Sigmoid colon (tissue), 4 donors: ENCODE measurements at regions not wholly inside any gene's neighbourhood (a gene's known extent, or its start where the extent isn't known, plus 50 kb on each side); places are given as distances from the start of the nearest gene placed in this dataset.

Experiments
- EP300 ChIP-seq, 4 donors: sonication (generic); formaldehyde crosslinking; IDR thresholded peaks; one replicate each; pipeline ENCODE4 v1.6.1; 2017; ENCODE audit warnings: antibody characterized with exemption in 4 of 4
- POLR2A ChIP-seq, 2 donors: fragments of 450-650 bp; IDR thresholded peaks; one replicate each; pipeline ENCODE4 v1.6.1; 2016; ENCODE audit warnings: antibody characterized with exemption in 2 of 2, mild to moderate bottlenecking in 2 of 2, moderate library complexity in 2 of 2
- TF ChIP-seq, protein P1 (sequence below), 4 experiments: fragments of 450-650 bp in 3 of 4; fragments of 200-600 bp in 1 of 4; IDR thresholded peaks; one replicate each; pipeline ENCODE4 v1.5.1; 2016 to 2019; ENCODE audit warnings: antibody characterized with exemption in 4 of 4, mild to moderate bottlenecking in 3 of 4, moderate library complexity in 2 of 4

DNA sequence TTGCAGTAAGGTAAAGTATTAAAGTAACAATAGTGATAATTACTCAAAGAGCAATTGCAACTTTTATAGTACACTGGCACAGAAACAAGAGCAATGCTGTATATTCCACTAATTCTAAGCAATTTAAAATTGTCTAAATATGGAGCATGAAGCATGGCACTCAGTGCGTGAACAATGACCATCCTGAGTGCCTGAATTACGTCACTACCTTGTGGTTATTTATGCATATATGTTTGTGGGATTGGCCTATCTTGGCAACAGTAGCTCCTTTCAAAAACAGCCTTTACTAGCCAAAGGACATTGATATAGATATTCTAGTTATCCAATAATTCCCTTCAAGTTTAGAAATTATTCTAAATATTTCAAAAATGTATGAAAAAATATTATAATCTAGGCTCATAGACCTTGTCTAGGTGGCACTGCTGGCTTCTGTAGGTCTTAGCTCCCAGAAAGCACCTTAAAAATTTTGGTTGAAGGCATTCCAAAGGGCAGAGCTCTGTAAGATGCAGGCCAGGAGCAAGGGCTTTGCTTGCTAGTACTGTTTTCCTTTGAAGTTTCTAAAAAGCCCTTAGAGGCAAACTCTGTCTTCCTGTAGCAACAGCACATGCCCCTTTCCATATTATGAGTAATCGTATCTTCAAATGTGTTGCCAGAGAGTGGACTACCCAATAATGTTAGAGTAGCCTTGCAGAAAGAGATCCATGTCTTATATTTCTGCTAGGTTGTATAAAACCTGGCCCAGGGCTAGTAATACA lies 719.3 kb downstream of the NR2F1-AS1 start:
- TF ChIP-seq EP300 (IDR thresholded peaks at IDR 0.05) (no peak), POLR2A (IDR thresholded peaks at IDR 0.05) (no peak)
- TF ChIP-seq, protein P1, sequence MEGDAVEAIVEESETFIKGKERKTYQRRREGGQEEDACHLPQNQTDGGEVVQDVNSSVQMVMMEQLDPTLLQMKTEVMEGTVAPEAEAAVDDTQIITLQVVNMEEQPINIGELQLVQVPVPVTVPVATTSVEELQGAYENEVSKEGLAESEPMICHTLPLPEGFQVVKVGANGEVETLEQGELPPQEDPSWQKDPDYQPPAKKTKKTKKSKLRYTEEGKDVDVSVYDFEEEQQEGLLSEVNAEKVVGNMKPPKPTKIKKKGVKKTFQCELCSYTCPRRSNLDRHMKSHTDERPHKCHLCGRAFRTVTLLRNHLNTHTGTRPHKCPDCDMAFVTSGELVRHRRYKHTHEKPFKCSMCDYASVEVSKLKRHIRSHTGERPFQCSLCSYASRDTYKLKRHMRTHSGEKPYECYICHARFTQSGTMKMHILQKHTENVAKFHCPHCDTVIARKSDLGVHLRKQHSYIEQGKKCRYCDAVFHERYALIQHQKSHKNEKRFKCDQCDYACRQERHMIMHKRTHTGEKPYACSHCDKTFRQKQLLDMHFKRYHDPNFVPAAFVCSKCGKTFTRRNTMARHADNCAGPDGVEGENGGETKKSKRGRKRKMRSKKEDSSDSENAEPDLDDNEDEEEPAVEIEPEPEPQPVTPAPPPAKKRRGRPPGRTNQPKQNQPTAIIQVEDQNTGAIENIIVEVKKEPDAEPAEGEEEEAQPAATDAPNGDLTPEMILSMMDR (IDR thresholded peaks at IDR 0.05): no peak
